HG02798 (cell line): ENCODE measurements at regions not wholly inside any gene's neighbourhood (a gene's known extent, or its start where the extent isn't known, plus 50 kb on each side); places are given as distances from the start of the nearest gene placed in this dataset.
"Not testable (repeated sequence)": the region's sequence is repeated elsewhere in the genome, so short reads cannot be mapped to it uniquely, and the experiment has no call there.

Experiments used
- ATAC-seq: cut with Tn5 transposase; IDR thresholded peaks from one replicate; pipeline ENCODE4 v1.9.1; 2021; ENCODE audit warnings: mild to moderate bottlenecking; ENCODE audit not compliant: unreplicated experiment, poor library complexity

GRCh38 chr1:4130096-4130495, 230.0 kb upstream of the C1orf174 start:
- no peak for ATAC-seq

- ATAC-seq: no peak
These were observed 231.7 kb upstream of the C1orf174 start for GRCh38 chr1:4131734-4132133.

GRCh38 chr1:4132352-4133296, 232.6 kb upstream of the C1orf174 start:
- ATAC-seq: no peak

- ATAC-seq: no peak
These were observed 233.3 kb upstream of the C1orf174 start for GRCh38 chr1:4133297-4133938.

- ATAC-seq: no peak
These were observed 233.9 kb upstream of the C1orf174 start for GRCh38 chr1:4133939-4134321.

GRCh38 chr1:4135853-4136252, 235.8 kb upstream of the C1orf174 start:
- ATAC-seq: not testable (repeated sequence)

- no peak for ATAC-seq
These were observed 237.7 kb upstream of the C1orf174 start for GRCh38 chr1:4137621-4138415.

GRCh38 chr1:4139646-4140045, 239.6 kb upstream of the C1orf174 start:
- no peak for ATAC-seq

- no peak for ATAC-seq
These were observed 240.2 kb upstream of the C1orf174 start for GRCh38 chr1:4140241-4140640.

- no peak for ATAC-seq
These were observed 240.7 kb upstream of the C1orf174 start for GRCh38 chr1:4140821-4141220.

- no peak for ATAC-seq
These were observed 244.4 kb upstream of the C1orf174 start for GRCh38 chr1:4144349-4144971.

- no peak for ATAC-seq
These were observed 246.0 kb upstream of the C1orf174 start for GRCh38 chr1:4146101-4146500.

- ATAC-seq: no peak
These were observed 246.5 kb upstream of the C1orf174 start for GRCh38 chr1:4146614-4147013.

- no peak for ATAC-seq
These were observed 247.4 kb upstream of the C1orf174 start for GRCh38 chr1:4147509-4147908.

GRCh38 chr1:4149281-4149680, 249.2 kb upstream of the C1orf174 start:
- no peak for ATAC-seq

- ATAC-seq: no peak
These were observed 249.8 kb upstream of the C1orf174 start for GRCh38 chr1:4149831-4150230.

GRCh38 chr1:4150262-4150661, 250.2 kb upstream of the C1orf174 start:
- ATAC-seq: no peak

- no peak for ATAC-seq
These were observed 252.2 kb upstream of the C1orf174 start for GRCh38 chr1:4152266-4152665.

- no peak for ATAC-seq
These were observed 253.5 kb upstream of the C1orf174 start for GRCh38 chr1:4153571-4153970.

GRCh38 chr1:4156241-4156973, 256.3 kb upstream of the C1orf174 start:
- no peak for ATAC-seq
